Panc1 (cell line): ENCODE measurements at regions not wholly inside any gene's neighbourhood (a gene's known extent, or its start where the extent isn't known, plus 50 kb on each side); places are given as distances from the start of the nearest gene placed in this dataset.
"Not testable (repeated sequence)": the region's sequence is repeated elsewhere in the genome, so short reads cannot be mapped to it uniquely, and the experiment has no call there.

Experiments used
- ATAC-seq: fragments of 200-7000 bp; cut with Tn5 transposase; 2 replicates; pipeline ENCODE4 v1.9.1; 2020; ENCODE audit warnings: mild to moderate bottlenecking, moderate library complexity
- BruUV-seq: library from RNA; stranded (reverse); fragments of 400-500 nt; replicated peaks from 2 replicates; lab custom pipeline; 2021; lab: Mats Ljungman, UMichigan
- CTCF ChIA-PET: fragments of 300-600 bp; sonication (Branson Sonifier 250); formaldehyde crosslinking; loops from one replicate; lab custom pipeline; 2022; ENCODE audit warnings: antibody characterized with exemption; lab: Charles Lee
- POLR2A ChIA-PET: fragments of 300-600 bp; sonication (Branson Sonifier 250); formaldehyde crosslinking; loops from one replicate; lab custom pipeline; 2022; ENCODE audit warnings: antibody characterized with exemption; lab: Charles Lee
- DNase-seq: peaks from one replicate; pipeline ENCODE4 v3.0.0-alpha.2; 2010; ENCODE audit warnings: low read depth, low spot score
- H3K27ac ChIP-seq: 2 replicates; pipeline ENCODE4 v1.5.1; 2011; ENCODE audit warnings: mild to moderate bottlenecking, low read length, inconsistent platforms
- H3K27me3 ChIP-seq: fragments of 200-500 bp; sonication (Bioruptor generic); 2 replicates; pipeline ENCODE4 v1.6.0; 2014; ENCODE audit warnings: low read length, inconsistent platforms; ENCODE audit not compliant: control insufficient read depth, insufficient read depth
- H3K36me3 ChIP-seq: fragments of 200-500 bp; sonication (Bioruptor generic); 2 replicates; pipeline ENCODE4 v1.5.1; 2014; ENCODE audit warnings: inconsistent platforms, mild to moderate bottlenecking, low read length, moderate library complexity; ENCODE audit not compliant: control insufficient read depth, insufficient read depth
- H3K4me1 ChIP-seq: 2 replicates; pipeline ENCODE4 v1.5.1; 2011; ENCODE audit warnings: inconsistent platforms, mild to moderate bottlenecking, low read length, moderate library complexity; ENCODE audit not compliant: control insufficient read depth, insufficient read depth
- H3K4me3 ChIP-seq, 2 experiments: 2 replicates each; pipeline ENCODE4 v1.5.1; 2011 to 2012; ENCODE audit warnings: low read depth in 2 of 2, low read length in 2 of 2, mild to moderate bottlenecking in 2 of 2, inconsistent platforms in 1 of 2, moderate library complexity in 1 of 2
- H3K9me3 ChIP-seq: fragments of 200-500 bp; sonication (Bioruptor generic); 2 replicates; pipeline ENCODE4 v1.5.1; 2014; ENCODE audit warnings: low read depth, mild to moderate bottlenecking, inconsistent platforms, low read length, moderate library complexity; ENCODE audit not compliant: control insufficient read depth, insufficient read depth
- CTCF ChIP-seq: fragments of 450-650 bp; IDR thresholded peaks from 2 replicates; pipeline ENCODE4 v1.5.1; 2017; ENCODE audit warnings: mild to moderate bottlenecking
- POLR2AphosphoS5 ChIP-seq: IDR thresholded peaks from 2 replicates; pipeline ENCODE4 v1.6.1; 2012; ENCODE audit warnings: mild to moderate bottlenecking, low read depth, low read length, moderate library complexity
- REST ChIP-seq, 2 experiments: IDR thresholded peaks; 2 replicates each; pipeline ENCODE4 v1.6.1; 2011 to 2012; ENCODE audit warnings: low read depth in 2 of 2, control low read depth in 1 of 2, low read length in 1 of 2, mild to moderate bottlenecking in 1 of 2, moderate library complexity in 1 of 2; ENCODE audit not compliant: insufficient read depth in 1 of 2
- SIN3A ChIP-seq: IDR thresholded peaks from 2 replicates; pipeline ENCODE4 v1.6.1; 2012; ENCODE audit warnings: low read depth, mild to moderate bottlenecking, low read length, moderate library complexity, borderline replicate concordance; ENCODE audit not compliant: insufficient read depth
- TCF7L2 ChIP-seq: IDR thresholded peaks from 2 replicates; pipeline ENCODE4 v1.6.1; 2011; ENCODE audit warnings: mild to moderate bottlenecking, low read depth, low read length, inconsistent platforms
- in situ Hi-C: cut with HindIII; loops from 2 replicates; pipeline ENCODE4 v1.10.0; 2016; ENCODE audit warnings: low sequenced_read_pairs, low pct_unique_long_range_greater_than_20kb
- intact Hi-C: fragments of 100-400 bp; cut with micrococcal nuclease; formaldehyde crosslinking; loops from one replicate; pipeline ENCODE4 v1.10.0; 2022; ENCODE audit not compliant: unreplicated experiment

- intact Hi-C loops, result no loop called here
- Histone ChIP-seq H3K4me3 (no peak overlapping the region), H3K9me3 (no peaks in the 10 kb centered on the region), H3K27ac (no peak overlapping the region), H3K4me1 (no peaks in the 10 kb centered on the region; the same call in 1 of the 2 replicates), H3K27me3 (no peaks in the 10 kb centered on the region), H3K36me3 (no peaks in the 10 kb centered on the region)
- TF ChIP-seq REST (IDR thresholded peaks at IDR 0.05; ENCODE audit: insufficient read depth in 1 of 2, low read depth in 2 of 2, low read length in 1 of 2) (no peak), TCF7L2 (no peak), SIN3A (no peak), POLR2AphosphoS5 (no peak), CTCF (no peak)
- ChIA-PET POLR2A (no interaction called here), CTCF (interaction anchor here (0.6 kb wide), 2 partner anchors 39 to 78 kb away, joined by 3 to 4 read pairs; no protein-coding TSS in a partner anchor)
- in situ Hi-C loops, result no loop called here
- DNase-seq, result no peak
- no peak; the same call in 1 of the 2 replicates for ATAC-seq
- BruUV-seq, result no TSS peak
These were observed 133.2 kb upstream of the IGFBP3 start for GRCh38 chr7:46054272-46054671.

- no peaks in the 10 kb centered on the region for H3K9me3 ChIP-seq
- BruUV-seq, result no TSS peak
- intact Hi-C loops (no loop called here), in situ Hi-C loops (no loop called here)
- H3K36me3 ChIP-seq, result no peaks in the 10 kb centered on the region
- TF ChIP-seq CTCF (no peak), POLR2AphosphoS5 (no peak), SIN3A (no peak), REST (IDR thresholded peaks at IDR 0.05; ENCODE audit: insufficient read depth in 1 of 2, low read depth in 2 of 2, low read length in 1 of 2) (no peak), TCF7L2 (no peak)
- H3K4me1 ChIP-seq, result no peaks in the 10 kb centered on the region
- H3K27me3 ChIP-seq, result no peaks in the 10 kb centered on the region
- no peak overlapping the region for H3K27ac ChIP-seq
- H3K4me3 ChIP-seq, result no peak overlapping the region
- ChIA-PET CTCF (no interaction called here), POLR2A (interaction anchor here (0.6 kb wide), 1 partner anchor 45 kb away, joined by 4 read pairs; no protein-coding TSS in a partner anchor)
- ATAC-seq (no peak), DNase-seq (no peak)
These were observed 126.5 kb upstream of the IGFBP3 start for GRCh38 chr7:46047581-46047980.

- H3K4me3 ChIP-seq, CTCF ChIA-PET, ATAC-seq, H3K9me3 ChIP-seq, BruUV-seq, H3K4me1 ChIP-seq, H3K36me3 ChIP-seq, H3K27ac ChIP-seq, POLR2A ChIA-PET, H3K27me3 ChIP-seq, in situ Hi-C loops, intact Hi-C loops, DNase-seq: not testable (repeated sequence)
These were observed 122.3 kb upstream of the IGFBP3 start for GRCh38 chr7:46043338-46043737.
